Mammary epithelial cell (primary cell): ENCODE measurements at regions not wholly inside any gene's neighbourhood (a gene's known extent, or its start where the extent isn't known, plus 50 kb on each side); places are given as distances from the start of the nearest gene placed in this dataset.

Experiments
- EZH2 ChIP-seq: IDR thresholded peaks from 2 replicates; pipeline ENCODE4 v1.6.1; 2012; ENCODE audit warnings: low read length, inconsistent platforms, borderline replicate concordance
- TF ChIP-seq, protein P1 (sequence below), 2 donors: IDR thresholded peaks in 1 of 2; conservative IDR thresholded peaks in 1 of 2; 2 replicates each; pipeline ENCODE4 v1.5.1; 2011 to 2012; ENCODE audit warnings: inconsistent platforms in 2 of 2, low read length in 2 of 2, mild to moderate bottlenecking in 2 of 2, control low read depth in 1 of 2, low read depth in 1 of 2; ENCODE audit not compliant: insufficient read depth in 1 of 2; ENCODE audit errors: extremely low read depth in 1 of 2

DNA sequence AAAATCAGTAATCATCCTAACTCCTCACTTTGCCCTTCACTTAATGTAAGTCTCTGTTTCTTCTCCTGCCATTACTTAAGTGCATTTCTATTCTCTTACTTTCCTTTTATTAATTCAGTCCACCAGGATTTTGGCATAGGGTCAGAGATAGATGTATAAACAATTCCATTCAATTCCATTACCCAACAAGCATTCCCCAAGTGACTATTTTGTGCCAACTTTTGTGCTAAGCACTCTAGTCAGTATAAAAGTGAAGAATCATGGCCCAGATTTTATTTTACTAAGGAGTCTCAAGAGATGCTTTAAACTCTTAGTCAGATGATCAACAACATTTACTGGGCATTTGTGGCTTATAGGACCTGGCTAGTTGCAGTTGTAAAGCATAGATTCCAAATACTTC, 159.3 kb downstream of the DMAC1 start:
- TF ChIP-seq, protein P1, sequence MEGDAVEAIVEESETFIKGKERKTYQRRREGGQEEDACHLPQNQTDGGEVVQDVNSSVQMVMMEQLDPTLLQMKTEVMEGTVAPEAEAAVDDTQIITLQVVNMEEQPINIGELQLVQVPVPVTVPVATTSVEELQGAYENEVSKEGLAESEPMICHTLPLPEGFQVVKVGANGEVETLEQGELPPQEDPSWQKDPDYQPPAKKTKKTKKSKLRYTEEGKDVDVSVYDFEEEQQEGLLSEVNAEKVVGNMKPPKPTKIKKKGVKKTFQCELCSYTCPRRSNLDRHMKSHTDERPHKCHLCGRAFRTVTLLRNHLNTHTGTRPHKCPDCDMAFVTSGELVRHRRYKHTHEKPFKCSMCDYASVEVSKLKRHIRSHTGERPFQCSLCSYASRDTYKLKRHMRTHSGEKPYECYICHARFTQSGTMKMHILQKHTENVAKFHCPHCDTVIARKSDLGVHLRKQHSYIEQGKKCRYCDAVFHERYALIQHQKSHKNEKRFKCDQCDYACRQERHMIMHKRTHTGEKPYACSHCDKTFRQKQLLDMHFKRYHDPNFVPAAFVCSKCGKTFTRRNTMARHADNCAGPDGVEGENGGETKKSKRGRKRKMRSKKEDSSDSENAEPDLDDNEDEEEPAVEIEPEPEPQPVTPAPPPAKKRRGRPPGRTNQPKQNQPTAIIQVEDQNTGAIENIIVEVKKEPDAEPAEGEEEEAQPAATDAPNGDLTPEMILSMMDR (conservative IDR thresholded peaks at IDR 0.05 in 1 of 2, IDR thresholded peaks at IDR 0.05 in 1 of 2; ENCODE audit: extremely low read depth in 1 of 2, insufficient read depth in 1 of 2, low read depth in 1 of 2, low read length in 2 of 2): no peak
- no peak for TF ChIP-seq EZH2
